C4-2B (cell line): ENCODE measurements at regions not wholly inside any gene's neighbourhood (a gene's known extent, or its start where the extent isn't known, plus 50 kb on each side); places are given as distances from the start of the nearest gene placed in this dataset.

ENCODE experiments used
- ZFX ChIP-seq: fragments of 450-650 bp; IDR thresholded peaks from 2 replicates; pipeline ENCODE4 v1.6.1; 2017
- TF ChIP-seq, protein P1 (sequence below): fragments of 450-650 bp; conservative IDR thresholded peaks from 2 replicates; pipeline ENCODE4 v1.5.1; 2017; ENCODE audit warnings: mild to moderate bottlenecking

GRCh38 chr2:62430146-62430545 lies 75.8 kb downstream of the TMEM17 start:
- TF ChIP-seq, protein P1, sequence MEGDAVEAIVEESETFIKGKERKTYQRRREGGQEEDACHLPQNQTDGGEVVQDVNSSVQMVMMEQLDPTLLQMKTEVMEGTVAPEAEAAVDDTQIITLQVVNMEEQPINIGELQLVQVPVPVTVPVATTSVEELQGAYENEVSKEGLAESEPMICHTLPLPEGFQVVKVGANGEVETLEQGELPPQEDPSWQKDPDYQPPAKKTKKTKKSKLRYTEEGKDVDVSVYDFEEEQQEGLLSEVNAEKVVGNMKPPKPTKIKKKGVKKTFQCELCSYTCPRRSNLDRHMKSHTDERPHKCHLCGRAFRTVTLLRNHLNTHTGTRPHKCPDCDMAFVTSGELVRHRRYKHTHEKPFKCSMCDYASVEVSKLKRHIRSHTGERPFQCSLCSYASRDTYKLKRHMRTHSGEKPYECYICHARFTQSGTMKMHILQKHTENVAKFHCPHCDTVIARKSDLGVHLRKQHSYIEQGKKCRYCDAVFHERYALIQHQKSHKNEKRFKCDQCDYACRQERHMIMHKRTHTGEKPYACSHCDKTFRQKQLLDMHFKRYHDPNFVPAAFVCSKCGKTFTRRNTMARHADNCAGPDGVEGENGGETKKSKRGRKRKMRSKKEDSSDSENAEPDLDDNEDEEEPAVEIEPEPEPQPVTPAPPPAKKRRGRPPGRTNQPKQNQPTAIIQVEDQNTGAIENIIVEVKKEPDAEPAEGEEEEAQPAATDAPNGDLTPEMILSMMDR: no peak
- TF ChIP-seq ZFX: no peak
